IMR-90 (cell line): ENCODE measurements at regions not wholly inside any gene's neighbourhood (a gene's known extent, or its start where the extent isn't known, plus 50 kb on each side); places are given as distances from the start of the nearest gene placed in this dataset.

Source experiments
- ATAC-seq: fragments of 200-7000 bp; cut with Tn5 transposase; 2 replicates; pipeline ENCODE4 v1.9.1; 2020; ENCODE audit warnings: low read depth, mild to moderate bottlenecking, moderate library complexity
- BruUV-seq: library from RNA; stranded (reverse); fragments of 400-500 nt; replicated peaks from 2 replicates; lab custom pipeline; 2021; lab: Mats Ljungman, UMichigan
- CTCF ChIA-PET: fragments of 300-600 bp; formaldehyde crosslinking; extraction: SDS; loops from one replicate; lab custom pipeline; 2021; ENCODE audit warnings: antibody characterized with exemption; lab: Yijun Ruan, JAX
- POLR2A ChIA-PET: fragments of 300-600 bp; sonication (Branson Sonifier 250); formaldehyde crosslinking; loops from one replicate; lab custom pipeline; 2022; ENCODE audit warnings: antibody characterized with exemption; ENCODE audit not compliant: unreplicated experiment; lab: Charles Lee
- DNase-seq: peaks from one replicate; pipeline ENCODE4 v3.0.0; 2013
- H2AFZ ChIP-seq: replicated peaks from 2 replicates; pipeline ENCODE3; 2013; ENCODE audit warnings: low read length, mild to moderate bottlenecking; ENCODE audit not compliant: poor library complexity
- H2AK5ac ChIP-seq: 2 replicates; pipeline ENCODE4 v1.6.1; 2013; ENCODE audit warnings: low read depth, low read length, inconsistent platforms
- H2AK9ac ChIP-seq: replicated peaks from 2 replicates; pipeline ENCODE3; 2013; ENCODE audit warnings: mild to moderate bottlenecking, low read depth, low read length, moderate library complexity; ENCODE audit not compliant: poor library complexity
- H2BK120ac ChIP-seq: 2 replicates; pipeline ENCODE4 v1.6.1; 2013; ENCODE audit warnings: low read depth, low read length, inconsistent platforms
- H2BK15ac ChIP-seq: 3 replicates; pipeline ENCODE4 v1.6.1; 2013; ENCODE audit warnings: low read depth, low read length, inconsistent platforms
- H2BK20ac ChIP-seq: 2 replicates; pipeline ENCODE4 v1.6.1; 2013; ENCODE audit warnings: low read depth, mild to moderate bottlenecking, inconsistent platforms, low read length, moderate library complexity
- H2BK5ac ChIP-seq: 2 replicates; pipeline ENCODE4 v1.6.1; 2013; ENCODE audit warnings: mild to moderate bottlenecking, low read depth, low read length, inconsistent platforms; ENCODE audit not compliant: poor library complexity, severe bottlenecking
- H3K14ac ChIP-seq: replicated peaks from 2 replicates; pipeline ENCODE4 v1.6.1; 2013; ENCODE audit warnings: low read depth, low read length, inconsistent platforms
- H3K18ac ChIP-seq: 2 replicates; pipeline ENCODE4 v1.6.1; 2013; ENCODE audit warnings: low read depth, low read length, control low read depth
- H3K23ac ChIP-seq: 2 replicates; pipeline ENCODE4 v1.6.1; 2013; ENCODE audit warnings: low read depth, low read length, inconsistent platforms
- H3K27ac ChIP-seq: 2 replicates; pipeline ENCODE4 v1.5.1; 2013; ENCODE audit warnings: mild to moderate bottlenecking, control low read depth, low read length; ENCODE audit not compliant: insufficient read depth
- H3K27me3 ChIP-seq: 2 replicates; pipeline ENCODE4 v1.6.1; 2013; ENCODE audit warnings: low read length; ENCODE audit not compliant: control insufficient read depth, insufficient read depth
- H3K36me3 ChIP-seq: 2 replicates; pipeline ENCODE4 v1.6.1; 2013; ENCODE audit warnings: low read length, mixed read lengths; ENCODE audit not compliant: control insufficient read depth, insufficient read depth
- H3K4ac ChIP-seq: 2 replicates; pipeline ENCODE4 v1.6.1; 2013; ENCODE audit warnings: low read depth, low read length, inconsistent platforms
- H3K4me1 ChIP-seq: 2 replicates; pipeline ENCODE4 v1.6.1; 2013; ENCODE audit warnings: low read length, mixed read lengths; ENCODE audit not compliant: control insufficient read depth, insufficient read depth
- H3K4me2 ChIP-seq: 2 replicates; pipeline ENCODE4 v1.6.1; 2013; ENCODE audit warnings: low read depth, mild to moderate bottlenecking, control low read depth, low read length, moderate library complexity
- H3K4me3 ChIP-seq: 2 replicates; pipeline ENCODE4 v1.5.1; 2013; ENCODE audit warnings: low read depth, mild to moderate bottlenecking, control low read depth, low read length, moderate library complexity; ENCODE audit not compliant: insufficient read depth
- H3K56ac ChIP-seq: 2 replicates; pipeline ENCODE4 v1.6.1; 2013; ENCODE audit warnings: low read length, inconsistent platforms; ENCODE audit not compliant: insufficient read depth; ENCODE audit errors: extremely low read depth
- H3K79me1 ChIP-seq, 2 experiments: 2 replicates each; pipeline ENCODE4 v1.6.1; 2013; ENCODE audit warnings: low read length in 2 of 2, inconsistent platforms in 1 of 2, low read depth in 1 of 2
- H3K9ac ChIP-seq: 2 replicates; pipeline ENCODE4 v1.6.1; 2013; ENCODE audit warnings: low read depth, low read length, control low read depth
- H3K9me1 ChIP-seq: 2 replicates; pipeline ENCODE4 v1.6.1; 2013; ENCODE audit warnings: low read length, inconsistent platforms; ENCODE audit not compliant: insufficient read depth
- H3K9me3 ChIP-seq: 2 replicates; pipeline ENCODE4 v1.6.1; 2013; ENCODE audit warnings: low read length; ENCODE audit not compliant: control insufficient read depth, insufficient read depth
- H4K20me1 ChIP-seq: 2 replicates; pipeline ENCODE4 v1.6.1; 2013; ENCODE audit warnings: low read length, inconsistent platforms; ENCODE audit not compliant: insufficient read depth
- H4K5ac ChIP-seq: 2 replicates; pipeline ENCODE4 v1.6.1; 2013; ENCODE audit warnings: mild to moderate bottlenecking, low read depth, low read length, control low read depth
- H4K8ac ChIP-seq, 2 experiments: 2 replicates each; pipeline ENCODE4 v1.6.1; 2013; ENCODE audit warnings: low read depth in 2 of 2, low read length in 2 of 2, control low read depth in 1 of 2, inconsistent platforms in 1 of 2
- H4K91ac ChIP-seq: 2 replicates; pipeline ENCODE4 v1.6.1; 2013; ENCODE audit warnings: low read depth, low read length, inconsistent platforms; ENCODE audit not compliant: insufficient read depth
- BHLHE40 ChIP-seq: fragments of 150-350 bp; IDR thresholded peaks from 2 replicates; pipeline ENCODE4 v1.6.1; 2016; ENCODE audit warnings: mild to moderate bottlenecking, low read depth, low read length
- CHD1 ChIP-seq: IDR thresholded peaks from 2 replicates; pipeline ENCODE4 v1.6.1; 2012; ENCODE audit warnings: low read depth, low read length, improper control_type of control experiment
- ELK1 ChIP-seq: fragments of 150-350 bp; IDR thresholded peaks from 2 replicates; pipeline ENCODE4 v1.6.1; 2016; ENCODE audit warnings: low read depth, mild to moderate bottlenecking, low read length, moderate library complexity, borderline replicate concordance
- FOS ChIP-seq: fragments of 150-350 bp; IDR thresholded peaks from 2 replicates; pipeline ENCODE4 v1.6.1; 2016; ENCODE audit warnings: low read depth, low read length
- MAFK ChIP-seq: IDR thresholded peaks from 2 replicates; pipeline ENCODE4 v1.6.1; 2012; ENCODE audit warnings: low read depth, low read length, improper control_type of control experiment
- MAZ ChIP-seq: IDR thresholded peaks from 2 replicates; pipeline ENCODE4 v1.6.1; 2012; ENCODE audit warnings: low read depth, mild to moderate bottlenecking, low read length, improper control_type of control experiment, moderate library complexity, borderline replicate concordance
- MXI1 ChIP-seq: IDR thresholded peaks from 2 replicates; pipeline ENCODE4 v1.6.1; 2012; ENCODE audit warnings: low read depth, mild to moderate bottlenecking, low read length, moderate library complexity, borderline replicate concordance
- NFE2L2 ChIP-seq: fragments of 150-350 bp; IDR thresholded peaks from 2 replicates; pipeline ENCODE4 v1.6.1; 2016; ENCODE audit warnings: low read depth, mild to moderate bottlenecking, low read length
- RAD21 ChIP-seq: IDR thresholded peaks from 2 replicates; pipeline ENCODE4 v1.6.1; 2012; ENCODE audit warnings: low read length, improper control_type of control experiment
- RCOR1 ChIP-seq: IDR thresholded peaks from 2 replicates; pipeline ENCODE4 v1.6.1; 2012; ENCODE audit warnings: mild to moderate bottlenecking, low read length, improper control_type of control experiment; ENCODE audit not compliant: insufficient replicate concordance
- RFX5 ChIP-seq: IDR thresholded peaks from 2 replicates; pipeline ENCODE4 v1.8.0; 2012; ENCODE audit warnings: low read depth, mild to moderate bottlenecking, low read length, moderate library complexity
- SMC3 ChIP-seq: fragments of 150-350 bp; IDR thresholded peaks from 2 replicates; pipeline ENCODE4 v1.6.1; 2016; ENCODE audit warnings: low read depth, mild to moderate bottlenecking, antibody characterized with exemption, low read length, moderate library complexity
- WGBS, 2 experiments: methylation state at CpG; one replicate each; pipeline versions ENCODE4 v1.1.5 to v1.1.7; 2013; ENCODE audit warnings: missing lambda C conversion rate in 2 of 2; ENCODE audit not compliant: insufficient read length in 1 of 2; ENCODE audit errors: extremely low coverage in 2 of 2; 5-methylcytosine and 5-hydroxymethylcytosine counted together
- dilution Hi-C: fragments of 300-500 bp; cut with HindIII; formaldehyde crosslinking; loops from one replicate; pipeline ENCODE4 v1.14.3; 2018; ENCODE audit warnings: low sequenced_read_pairs; ENCODE audit not compliant: unreplicated experiment
- in situ Hi-C: fragments of 300-500 bp; cut with MboI; formaldehyde crosslinking; loops from 3 replicates; pipeline ENCODE4 v1.14.3; 2019; ENCODE audit warnings: low sequenced_read_pairs, inconsistent platforms, mixed read lengths
- intact Hi-C: fragments of 100-400 bp; cut with micrococcal nuclease; formaldehyde crosslinking; loops from 2 replicates; pipeline ENCODE4 v1.10.0; 2022
- TF ChIP-seq, protein P1 (sequence below): conservative IDR thresholded peaks from 2 replicates; pipeline ENCODE4 v1.5.1; 2012; ENCODE audit warnings: mild to moderate bottlenecking, low read depth, low read length, improper control_type of control experiment
- TF ChIP-seq, protein P2 (sequence below): fragments of 150-350 bp; IDR thresholded peaks from 2 replicates; pipeline ENCODE4 v1.6.1; 2017; ENCODE audit warnings: mild to moderate bottlenecking, antibody characterized with exemption, low read length, low read depth

- intact Hi-C loops (no loop called here), in situ Hi-C loops (no loop called here), dilution Hi-C loops (no loop called here)
- BruUV-seq, result no TSS peak
- Histone ChIP-seq H3K9ac (no peak overlapping the region), H2AK5ac (no peak overlapping the region), H3K23ac (no peak overlapping the region), H3K79me1 (no peaks in the 10 kb centered on the region), H2BK5ac (no peak overlapping the region), H4K20me1 (no peaks in the 10 kb centered on the region), H3K56ac (no peak overlapping the region), H3K27me3 (peaks cover 24% of the 10 kb centered on the region), H2BK20ac (no peak overlapping the region), H3K4me2 (no peak overlapping the region), H3K36me3 (no peaks in the 10 kb centered on the region), H4K91ac (no peak overlapping the region), H3K4me3 (no peak overlapping the region), H3K27ac (no peak overlapping the region), H2BK15ac (no peak overlapping the region), H3K4me1 (peaks cover 5% of the 10 kb centered on the region; the same call in 1 of the 2 replicates), H3K4ac (no peak overlapping the region), H2BK120ac (no peak overlapping the region), H4K5ac (no peak overlapping the region), H3K18ac (no peak overlapping the region), H3K9me1 (peaks cover 3% of the 10 kb centered on the region; the same call in 1 of the 2 replicates), H3K9me3 (peaks cover 5% of the 10 kb centered on the region), H2AFZ (no peak overlapping the region), H2AK9ac (no peak overlapping the region), H3K14ac (no peak overlapping the region), H4K8ac (no peak overlapping the region)
- TF ChIP-seq, protein P1, sequence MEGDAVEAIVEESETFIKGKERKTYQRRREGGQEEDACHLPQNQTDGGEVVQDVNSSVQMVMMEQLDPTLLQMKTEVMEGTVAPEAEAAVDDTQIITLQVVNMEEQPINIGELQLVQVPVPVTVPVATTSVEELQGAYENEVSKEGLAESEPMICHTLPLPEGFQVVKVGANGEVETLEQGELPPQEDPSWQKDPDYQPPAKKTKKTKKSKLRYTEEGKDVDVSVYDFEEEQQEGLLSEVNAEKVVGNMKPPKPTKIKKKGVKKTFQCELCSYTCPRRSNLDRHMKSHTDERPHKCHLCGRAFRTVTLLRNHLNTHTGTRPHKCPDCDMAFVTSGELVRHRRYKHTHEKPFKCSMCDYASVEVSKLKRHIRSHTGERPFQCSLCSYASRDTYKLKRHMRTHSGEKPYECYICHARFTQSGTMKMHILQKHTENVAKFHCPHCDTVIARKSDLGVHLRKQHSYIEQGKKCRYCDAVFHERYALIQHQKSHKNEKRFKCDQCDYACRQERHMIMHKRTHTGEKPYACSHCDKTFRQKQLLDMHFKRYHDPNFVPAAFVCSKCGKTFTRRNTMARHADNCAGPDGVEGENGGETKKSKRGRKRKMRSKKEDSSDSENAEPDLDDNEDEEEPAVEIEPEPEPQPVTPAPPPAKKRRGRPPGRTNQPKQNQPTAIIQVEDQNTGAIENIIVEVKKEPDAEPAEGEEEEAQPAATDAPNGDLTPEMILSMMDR, result no peak
- TF ChIP-seq SMC3, result no peak
- TF ChIP-seq MAFK, result no peak
- TF ChIP-seq MAZ, result no peak
- TF ChIP-seq RCOR1, result no peak
- no peak for TF ChIP-seq FOS
- TF ChIP-seq CHD1, result no peak
- TF ChIP-seq RFX5, result no peak
- TF ChIP-seq, protein P2, sequence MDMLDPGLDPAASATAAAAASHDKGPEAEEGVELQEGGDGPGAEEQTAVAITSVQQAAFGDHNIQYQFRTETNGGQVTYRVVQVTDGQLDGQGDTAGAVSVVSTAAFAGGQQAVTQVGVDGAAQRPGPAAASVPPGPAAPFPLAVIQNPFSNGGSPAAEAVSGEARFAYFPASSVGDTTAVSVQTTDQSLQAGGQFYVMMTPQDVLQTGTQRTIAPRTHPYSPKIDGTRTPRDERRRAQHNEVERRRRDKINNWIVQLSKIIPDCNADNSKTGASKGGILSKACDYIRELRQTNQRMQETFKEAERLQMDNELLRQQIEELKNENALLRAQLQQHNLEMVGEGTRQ, result no peak
- no peak for TF ChIP-seq MXI1
- no peak for TF ChIP-seq RAD21
- no peak for TF ChIP-seq ELK1
- no peak for TF ChIP-seq BHLHE40
- TF ChIP-seq NFE2L2, result no peak
- ATAC-seq, result no peak
- ChIA-PET CTCF (no interaction called here), POLR2A (no interaction called here)
- no peak for DNase-seq
- no CpG with 5 or more reads among the region's 9 CpGs for WGBS, 2 experiments
Measured at GRCh38 chr2:41944220-41944880, 103.5 kb upstream of the PKDCC start.
